ENCODE measurements at regions not wholly inside any gene's neighbourhood (a gene's known extent, or its start where the extent isn't known, plus 50 kb on each side); places are given as distances from the start of the nearest gene placed in this dataset.

DNA sequence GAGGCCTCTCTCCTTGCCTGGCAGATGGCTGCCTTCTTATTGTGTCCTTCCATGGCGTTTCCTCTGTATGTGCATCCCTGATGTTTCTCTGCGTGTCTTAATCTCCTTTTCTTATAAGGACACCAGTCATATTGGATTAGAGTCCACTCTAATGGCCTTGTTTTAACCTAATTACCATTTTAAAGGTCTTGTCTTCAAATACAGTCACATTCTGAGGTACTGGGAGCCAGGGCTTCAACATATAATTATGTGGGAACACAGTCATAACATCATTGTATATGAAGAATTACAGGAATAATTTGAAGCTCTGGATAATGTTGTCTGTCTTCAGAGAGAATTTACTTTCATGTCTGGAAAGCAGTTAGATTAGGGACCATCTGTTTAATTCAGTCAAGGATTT, 56.4 kb upstream of the PTGFR start:
- H3K27me3 ChIP-seq: no peaks in the 10 kb centered on the region
- no peak overlapping the region for H3K4me3 ChIP-seq
- WGBS, 4 donors: 73 to 88% (median 78%) methylated on average over 2 of the region's 2 CpGs
- H3K4me1 ChIP-seq: no peaks in the 10 kb centered on the region
- intact Hi-C loops (cut with DNase I): no loop called here
- DNase-seq: no peak
- ATAC-seq: no peak
- TF ChIP-seq POLR2A (IDR thresholded peaks at IDR 0.05): no peak
- TF ChIP-seq, protein P1, sequence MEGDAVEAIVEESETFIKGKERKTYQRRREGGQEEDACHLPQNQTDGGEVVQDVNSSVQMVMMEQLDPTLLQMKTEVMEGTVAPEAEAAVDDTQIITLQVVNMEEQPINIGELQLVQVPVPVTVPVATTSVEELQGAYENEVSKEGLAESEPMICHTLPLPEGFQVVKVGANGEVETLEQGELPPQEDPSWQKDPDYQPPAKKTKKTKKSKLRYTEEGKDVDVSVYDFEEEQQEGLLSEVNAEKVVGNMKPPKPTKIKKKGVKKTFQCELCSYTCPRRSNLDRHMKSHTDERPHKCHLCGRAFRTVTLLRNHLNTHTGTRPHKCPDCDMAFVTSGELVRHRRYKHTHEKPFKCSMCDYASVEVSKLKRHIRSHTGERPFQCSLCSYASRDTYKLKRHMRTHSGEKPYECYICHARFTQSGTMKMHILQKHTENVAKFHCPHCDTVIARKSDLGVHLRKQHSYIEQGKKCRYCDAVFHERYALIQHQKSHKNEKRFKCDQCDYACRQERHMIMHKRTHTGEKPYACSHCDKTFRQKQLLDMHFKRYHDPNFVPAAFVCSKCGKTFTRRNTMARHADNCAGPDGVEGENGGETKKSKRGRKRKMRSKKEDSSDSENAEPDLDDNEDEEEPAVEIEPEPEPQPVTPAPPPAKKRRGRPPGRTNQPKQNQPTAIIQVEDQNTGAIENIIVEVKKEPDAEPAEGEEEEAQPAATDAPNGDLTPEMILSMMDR (IDR thresholded peaks at IDR 0.05): no peak
- no peaks in the 10 kb centered on the region for H3K36me3 ChIP-seq
- peaks cover 0 to 13% (median 0%) of the 10 kb centered on the region in 12 donors for H3K9me3 ChIP-seq
- H3K27ac ChIP-seq: no peak overlapping the region

DNA sequence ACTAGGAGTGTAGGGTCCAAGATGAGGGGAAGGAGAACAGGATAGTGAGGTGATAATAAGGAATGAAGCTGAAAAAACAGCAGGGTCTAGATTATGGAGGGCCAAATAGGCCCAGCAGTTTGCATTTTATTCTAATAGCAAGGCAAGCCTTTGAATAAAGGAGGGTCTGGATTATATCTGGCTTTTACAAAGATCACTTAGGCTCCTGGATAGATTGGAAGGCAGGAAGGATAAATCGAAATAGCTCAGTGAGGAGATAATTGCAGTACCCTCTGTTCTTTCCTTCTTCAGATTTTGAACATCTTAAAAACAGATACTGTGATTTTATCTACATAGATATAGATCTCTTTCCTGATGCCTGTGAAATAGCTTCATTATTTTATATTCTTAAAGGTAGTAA, 53.8 kb upstream of the PTGFR start:
- intact Hi-C loops (cut with DNase I): no loop called here
- Histone ChIP-seq H3K4me1 (no peaks in the 10 kb centered on the region), H3K9me3 (peaks cover 0 to 13% (median 0%) of the 10 kb centered on the region in 12 donors), H3K27ac (no peak overlapping the region), H3K4me3 (no peak overlapping the region), H3K27me3 (no peaks in the 10 kb centered on the region), H3K36me3 (no peaks in the 10 kb centered on the region)
- no peak for ATAC-seq
- DNase-seq: no peak
- WGBS, 4 donors: 26 to 40% (median 27%) methylated on average over 1 of the region's 1 CpG
- TF ChIP-seq POLR2A (IDR thresholded peaks at IDR 0.05): no peak
- TF ChIP-seq, protein P1 (IDR thresholded peaks at IDR 0.05): no peak

DNA sequence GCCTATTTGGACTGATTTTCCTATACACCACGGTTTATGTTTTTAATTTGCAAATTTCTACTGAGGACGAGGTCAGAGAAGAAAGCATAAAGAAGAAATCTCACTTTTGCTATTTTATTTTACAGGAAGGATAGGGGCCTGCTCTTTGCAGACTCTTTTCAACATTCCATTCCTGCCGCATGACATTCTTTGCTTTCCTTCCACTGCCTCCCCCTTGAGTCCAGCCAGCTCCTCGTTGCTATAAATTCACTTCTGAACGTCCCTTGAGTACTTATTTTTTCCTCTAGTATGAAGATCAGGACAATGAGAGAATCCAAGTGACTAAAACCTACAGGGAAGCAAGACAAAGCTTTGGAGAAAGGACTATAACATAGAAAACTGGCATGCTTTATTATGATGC, 53.4 kb upstream of the PTGFR start:
- Histone ChIP-seq H3K27ac (no peak overlapping the region), H3K9me3 (peaks cover 0 to 13% (median 0%) of the 10 kb centered on the region in 12 donors), H3K4me3 (no peak overlapping the region), H3K36me3 (no peaks in the 10 kb centered on the region), H3K4me1 (no peaks in the 10 kb centered on the region), H3K27me3 (no peaks in the 10 kb centered on the region)
- ATAC-seq (no peak), DNase-seq (no peak)
- 18 to 24% (median 22%) methylated on average over 5 of the region's 5 CpGs for WGBS, 4 donors
- TF ChIP-seq, protein P1 (IDR thresholded peaks at IDR 0.05): no peak
- no peak for TF ChIP-seq POLR2A (IDR thresholded peaks at IDR 0.05)
- intact Hi-C loops (cut with DNase I): no loop called here

DNA sequence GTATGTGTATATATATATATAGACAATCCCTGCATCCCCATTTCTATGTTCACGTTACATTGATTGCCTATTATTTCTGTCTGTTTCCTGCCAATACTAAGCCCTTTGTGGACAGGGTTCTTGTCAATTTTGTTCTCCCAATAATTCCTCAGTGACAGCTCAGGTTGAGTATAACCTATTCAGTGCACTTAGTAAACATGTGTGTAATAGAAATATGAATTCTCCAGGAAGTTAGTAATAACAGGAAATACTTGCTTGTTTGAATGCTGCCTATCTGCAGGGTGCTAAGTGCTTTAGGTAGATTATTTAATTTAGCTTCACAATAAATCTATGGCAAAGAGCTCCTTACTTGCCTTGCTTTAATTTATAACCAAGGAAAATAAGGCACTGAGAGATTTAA, 52.8 kb upstream of the PTGFR start:
- 70 to 83% (median 80%) methylated on average over 1 of the region's 1 CpG for WGBS, 4 donors
- H3K27me3 ChIP-seq: no peaks in the 10 kb centered on the region
- H3K9me3 ChIP-seq: peaks cover 0 to 13% (median 0%) of the 10 kb centered on the region in 12 donors
- H3K36me3 ChIP-seq: no peaks in the 10 kb centered on the region
- ATAC-seq (no peak), DNase-seq (no peak)
- H3K4me3 ChIP-seq: no peak overlapping the region
- H3K4me1 ChIP-seq: no peaks in the 10 kb centered on the region
- H3K27ac ChIP-seq: no peak overlapping the region
- TF ChIP-seq, protein P1 (IDR thresholded peaks at IDR 0.05): no peak
- no peak for TF ChIP-seq POLR2A (IDR thresholded peaks at IDR 0.05)
- intact Hi-C loops (cut with DNase I): no loop called here

Data from heart left ventricle (tissue), 16 donors.